ENCODE measurements at regions not wholly inside any gene's neighbourhood (a gene's known extent, or its start where the extent isn't known, plus 50 kb on each side); places are given as distances from the start of the nearest gene placed in this dataset.

- TF ChIP-seq BHLHE40 (IDR thresholded peaks at IDR 0.05; ENCODE audit: borderline replicate concordance) = no peak
- no peak for TF ChIP-seq ARNT (IDR thresholded peaks at IDR 0.05)
- no peak for TF ChIP-seq SP1 (IDR thresholded peaks at IDR 0.05)
- no peak for TF ChIP-seq TARDBP (IDR thresholded peaks at IDR 0.05)
- TF ChIP-seq FOXA1 (IDR thresholded peaks at IDR 0.05) = no peak
- TF ChIP-seq NFRKB (IDR thresholded peaks at IDR 0.05) = no peak
- TF ChIP-seq PKNOX1 (IDR thresholded peaks at IDR 0.05) = no peak
- TF ChIP-seq SUZ12 (IDR thresholded peaks at IDR 0.05) = no peak
These were observed 781.4 kb downstream of the KLHL13 start for GRCh38 chrX:117335209-117335608.

All from HEK293T (cell line).